ENCODE measurements at regions not wholly inside any gene's neighbourhood (a gene's known extent, or its start where the extent isn't known, plus 50 kb on each side); places are given as distances from the start of the nearest gene placed in this dataset.

GRCh38 chr1:166703726-166704462, 135.4 kb upstream of the POGK start:
- H3K4me1 ChIP-seq = no peaks in the 10 kb centered on the region
- no peak overlapping the region for H3K27ac ChIP-seq
- no peak overlapping the region for H3K4me3 ChIP-seq
- no peak for ATAC-seq
- intact Hi-C loops (cut with DNase I; ENCODE audit: low total_unique reads) (no loop called here), in situ Hi-C loops (cut with MboI; ENCODE audit: low sequenced_read_pairs in 4 of 4) (no loop called here)
- H3K36me3 ChIP-seq = no peaks in the 10 kb centered on the region
- no peaks in the 10 kb centered on the region for H3K27me3 ChIP-seq
- no peak for DNase-seq
- no peaks in the 10 kb centered on the region for H3K9me3 ChIP-seq
- TF ChIP-seq CTCF (IDR thresholded peaks at IDR 0.05 in 4 of 5, conservative IDR thresholded peaks at IDR 0.05 in 1 of 5) (no peak), POLR2A (IDR thresholded peaks at IDR 0.05) (no peak)

GRCh38 chr1:166705376-166706289, 133.6 kb upstream of the POGK start:
- no peak overlapping the region for H3K4me3 ChIP-seq
- H3K36me3 ChIP-seq = no peaks in the 10 kb centered on the region
- no peak for TF ChIP-seq CTCF (IDR thresholded peaks at IDR 0.05 in 4 of 5, conservative IDR thresholded peaks at IDR 0.05 in 1 of 5)
- TF ChIP-seq POLR2A (IDR thresholded peaks at IDR 0.05) = no peak
- intact Hi-C loops (cut with DNase I; ENCODE audit: low total_unique reads) (no loop called here), in situ Hi-C loops (cut with MboI; ENCODE audit: low sequenced_read_pairs in 4 of 4) (no loop called here)
- no peak overlapping the region for H3K27ac ChIP-seq
- ATAC-seq (no peak), DNase-seq (no peak)
- H3K4me1 ChIP-seq = no peaks in the 10 kb centered on the region
- H3K9me3 ChIP-seq = no peaks in the 10 kb centered on the region
- no peaks in the 10 kb centered on the region for H3K27me3 ChIP-seq

GRCh38 chr1:166716620-166717019, 122.7 kb upstream of the POGK start:
- intact Hi-C loops (cut with DNase I; ENCODE audit: low total_unique reads) (no loop called here), in situ Hi-C loops (cut with MboI; ENCODE audit: low sequenced_read_pairs in 4 of 4) (no loop called here)

GRCh38 chr1:166721145-166721544, 118.1 kb upstream of the POGK start:
- TF ChIP-seq POLR2A (IDR thresholded peaks at IDR 0.05) (no peak), CTCF (IDR thresholded peaks at IDR 0.05 in 4 of 5, conservative IDR thresholded peaks at IDR 0.05 in 1 of 5) (no peak)
- Histone ChIP-seq H3K9me3 (no peaks in the 10 kb centered on the region), H3K4me3 (no peak overlapping the region), H3K27ac (no peak overlapping the region), H3K27me3 (no peaks in the 10 kb centered on the region), H3K4me1 (no peaks in the 10 kb centered on the region), H3K36me3 (no peaks in the 10 kb centered on the region)
- intact Hi-C loops (cut with DNase I; ENCODE audit: low total_unique reads) (no loop called here), in situ Hi-C loops (cut with MboI; ENCODE audit: low sequenced_read_pairs in 4 of 4) (no loop called here)
- ATAC-seq (no peak), DNase-seq (no peak)

More at GRCh38 chr1:166716620-166717019, 122.7 kb upstream of the POGK start:
- no peaks in the 10 kb centered on the region for H3K27me3 ChIP-seq
- H3K4me3 ChIP-seq = no peak overlapping the region
- DNase-seq (no peak), ATAC-seq (no peak)
- no peaks in the 10 kb centered on the region for H3K4me1 ChIP-seq
- H3K36me3 ChIP-seq = no peaks in the 10 kb centered on the region
- no peak overlapping the region for H3K27ac ChIP-seq
- no peaks in the 10 kb centered on the region for H3K9me3 ChIP-seq
- TF ChIP-seq POLR2A (IDR thresholded peaks at IDR 0.05) (no peak), CTCF (IDR thresholded peaks at IDR 0.05 in 4 of 5, conservative IDR thresholded peaks at IDR 0.05 in 1 of 5) (no peak)

Measured in gastrocnemius medialis (tissue), 4 donors.